HEK293 (cell line): ENCODE measurements at regions not wholly inside any gene's neighbourhood (a gene's known extent, or its start where the extent isn't known, plus 50 kb on each side); places are given as distances from the start of the nearest gene placed in this dataset.

Experiments used
- CTCF ChIA-PET: fragments of 350-600 bp; formaldehyde crosslinking; extraction: SDS; loops from one replicate; lab custom pipeline; 2021; ENCODE audit warnings: antibody characterized with exemption; lab: Yijun Ruan, JAX
- POLR2A ChIA-PET: fragments of 300-600 bp; formaldehyde crosslinking; extraction: SDS; loops from one replicate; lab custom pipeline; 2020; ENCODE audit warnings: antibody characterized with exemption, inconsistent platforms; lab: Yijun Ruan, JAX
- H3K27ac ChIP-seq: fragments of 200-500 bp; sonication (Bioruptor generic); 2 replicates; pipeline ENCODE4 v1.5.1; 2014; ENCODE audit warnings: low read depth, low read length, control low read depth, inconsistent platforms; ENCODE audit errors: extremely low read depth
- H3K36me3 ChIP-seq, 2 experiments: fragments of 200-500 bp in 1 of 2; sonication (Bioruptor generic) in 1 of 2; 1 replicate in 1 of 2; 2 replicates in 1 of 2; pipeline ENCODE4 v1.5.1; 2014 to 2017; ENCODE audit warnings: inconsistent platforms in 2 of 2, low read length in 2 of 2; ENCODE audit not compliant: control insufficient read depth in 2 of 2, insufficient read depth in 1 of 2
- H3K4me1 ChIP-seq: fragments of 200-500 bp; sonication (Bioruptor generic); 2 replicates; pipeline ENCODE4 v1.5.1; 2014; ENCODE audit warnings: mild to moderate bottlenecking, low read length, inconsistent platforms; ENCODE audit not compliant: control insufficient read depth, insufficient read depth
- H3K4me3 ChIP-seq: 2 replicates; pipeline ENCODE4 v1.5.1; 2011; ENCODE audit warnings: low read depth, mild to moderate bottlenecking, control low read depth, low read length, moderate library complexity
- H3K9me3 ChIP-seq: fragments of 200-500 bp; sonication (Bioruptor generic); 2 replicates; pipeline ENCODE4 v1.5.1; 2014; ENCODE audit warnings: low read depth, low read length, inconsistent platforms; ENCODE audit not compliant: control insufficient read depth, insufficient read depth
- GLI4 ChIP-seq: fragments of 450-650 bp; formaldehyde crosslinking; IDR thresholded peaks from 2 replicates; pipeline ENCODE4 v1.5.1; 2016; ENCODE audit warnings: missing biosample characterization, missing genetic modification characterization
- GLIS2 ChIP-seq: fragments of 450-650 bp; formaldehyde crosslinking; IDR thresholded peaks from 2 replicates; pipeline ENCODE4 v1.5.1; 2016; ENCODE audit warnings: missing biosample characterization, missing genetic modification characterization
- HIC1 ChIP-seq: fragments of 450-650 bp; formaldehyde crosslinking; IDR thresholded peaks from 2 replicates; pipeline ENCODE4 v1.5.1; 2016; ENCODE audit warnings: missing biosample characterization, missing genetic modification characterization
- HOXA7 ChIP-seq: sonication (generic); formaldehyde crosslinking; IDR thresholded peaks from 2 replicates; pipeline ENCODE4 v1.8.1; 2022; ENCODE audit warnings: missing genetic modification reagents, borderline replicate concordance
- PRDM1 ChIP-seq: fragments of 450-650 bp; formaldehyde crosslinking; IDR thresholded peaks from 2 replicates; pipeline ENCODE4; 2016; ENCODE audit warnings: missing biosample characterization, missing genetic modification characterization
- YY1 ChIP-seq: fragments of 450-650 bp; formaldehyde crosslinking; IDR thresholded peaks from 2 replicates; pipeline ENCODE4 v1.5.1; 2018; ENCODE audit warnings: missing biosample characterization, missing genetic modification characterization
- ZIC2 ChIP-seq: fragments of 450-650 bp; formaldehyde crosslinking; IDR thresholded peaks from 2 replicates; pipeline ENCODE4 v1.5.1; 2016; ENCODE audit warnings: missing biosample characterization, missing genetic modification characterization
- ZNF132 ChIP-seq: fragments of 450-650 bp; formaldehyde crosslinking; IDR thresholded peaks from 2 replicates; pipeline ENCODE4 v1.5.1; 2017; ENCODE audit warnings: missing biosample characterization, missing genetic modification characterization, borderline replicate concordance
- ZNF239 ChIP-seq: fragments of 450-650 bp; formaldehyde crosslinking; IDR thresholded peaks from 2 replicates; pipeline ENCODE4 v1.5.1; 2016; ENCODE audit warnings: missing biosample characterization, missing genetic modification characterization
- ZNF404 ChIP-seq: fragments of 450-650 bp; formaldehyde crosslinking; IDR thresholded peaks from 2 replicates; pipeline ENCODE4 v1.5.1; 2017; ENCODE audit warnings: missing biosample characterization, missing genetic modification characterization
- ZNF473 ChIP-seq: fragments of 450-650 bp; formaldehyde crosslinking; IDR thresholded peaks from 2 replicates; pipeline ENCODE4 v1.5.1; 2017; ENCODE audit warnings: missing biosample characterization, missing genetic modification characterization
- ZNF561 ChIP-seq: fragments of 450-650 bp; IDR thresholded peaks from 2 replicates; pipeline ENCODE4 v1.5.1; 2018; ENCODE audit warnings: missing biosample characterization, missing genetic modification characterization, borderline replicate concordance
- ZNF776 ChIP-seq: fragments of 450-650 bp; formaldehyde crosslinking; IDR thresholded peaks from 2 replicates; pipeline ENCODE4 v1.5.0; 2017; ENCODE audit warnings: missing biosample characterization, missing genetic modification characterization, borderline replicate concordance
- ZNF791 ChIP-seq: fragments of 450-650 bp; formaldehyde crosslinking; IDR thresholded peaks from 2 replicates; pipeline ENCODE4 v1.5.1; 2016; ENCODE audit warnings: missing biosample characterization, missing genetic modification characterization
- TF ChIP-seq, protein P1 (sequence below): fragments of 450-650 bp; formaldehyde crosslinking; IDR thresholded peaks from 2 replicates; pipeline ENCODE4 v1.5.1; 2016; ENCODE audit warnings: missing biosample characterization, missing genetic modification characterization, borderline replicate concordance
- TF ChIP-seq, protein P2 (sequence below): fragments of 450-650 bp; formaldehyde crosslinking; IDR thresholded peaks from 2 replicates; pipeline ENCODE4 v1.5.1; 2016; ENCODE audit warnings: missing biosample characterization, missing genetic modification characterization
- TF ChIP-seq, protein P3 (sequence below): fragments of 450-650 bp; formaldehyde crosslinking; conservative IDR thresholded peaks from 2 replicates; pipeline ENCODE4 v1.5.1; 2016; ENCODE audit warnings: low read depth, missing biosample characterization, missing genetic modification characterization

GRCh38 chr3:135368781-135369180, 573.7 kb downstream of the EPHB1 start:
- POLR2A ChIA-PET: no interaction called here
- Histone ChIP-seq H3K36me3 (no peaks in the 10 kb centered on the region), H3K9me3 (no peaks in the 10 kb centered on the region), H3K4me1 (no peaks in the 10 kb centered on the region), H3K27ac (no peak overlapping the region), H3K4me3 (no peak overlapping the region)
- TF ChIP-seq GLI4 (tag by site-specific recombination) (no peak), HIC1 (tag by site-specific recombination) (no peak), GLIS2 (no peak), ZNF132 (no peak), ZNF404 (tag by site-specific recombination) (no peak), HOXA7 (CRISPR knock-in tag) (no peak), ZNF791 (tag by site-specific recombination) (no peak), ZNF561 (tag by site-specific recombination) (no peak), YY1 (tag by site-specific recombination) (no peak), ZIC2 (tag by site-specific recombination) (no peak), ZNF239 (tag by site-specific recombination) (no peak), PRDM1 (no peak), ZNF473 (tag by site-specific recombination) (no peak), ZNF776 (tag by site-specific recombination) (no peak)
- TF ChIP-seq, protein P1, sequence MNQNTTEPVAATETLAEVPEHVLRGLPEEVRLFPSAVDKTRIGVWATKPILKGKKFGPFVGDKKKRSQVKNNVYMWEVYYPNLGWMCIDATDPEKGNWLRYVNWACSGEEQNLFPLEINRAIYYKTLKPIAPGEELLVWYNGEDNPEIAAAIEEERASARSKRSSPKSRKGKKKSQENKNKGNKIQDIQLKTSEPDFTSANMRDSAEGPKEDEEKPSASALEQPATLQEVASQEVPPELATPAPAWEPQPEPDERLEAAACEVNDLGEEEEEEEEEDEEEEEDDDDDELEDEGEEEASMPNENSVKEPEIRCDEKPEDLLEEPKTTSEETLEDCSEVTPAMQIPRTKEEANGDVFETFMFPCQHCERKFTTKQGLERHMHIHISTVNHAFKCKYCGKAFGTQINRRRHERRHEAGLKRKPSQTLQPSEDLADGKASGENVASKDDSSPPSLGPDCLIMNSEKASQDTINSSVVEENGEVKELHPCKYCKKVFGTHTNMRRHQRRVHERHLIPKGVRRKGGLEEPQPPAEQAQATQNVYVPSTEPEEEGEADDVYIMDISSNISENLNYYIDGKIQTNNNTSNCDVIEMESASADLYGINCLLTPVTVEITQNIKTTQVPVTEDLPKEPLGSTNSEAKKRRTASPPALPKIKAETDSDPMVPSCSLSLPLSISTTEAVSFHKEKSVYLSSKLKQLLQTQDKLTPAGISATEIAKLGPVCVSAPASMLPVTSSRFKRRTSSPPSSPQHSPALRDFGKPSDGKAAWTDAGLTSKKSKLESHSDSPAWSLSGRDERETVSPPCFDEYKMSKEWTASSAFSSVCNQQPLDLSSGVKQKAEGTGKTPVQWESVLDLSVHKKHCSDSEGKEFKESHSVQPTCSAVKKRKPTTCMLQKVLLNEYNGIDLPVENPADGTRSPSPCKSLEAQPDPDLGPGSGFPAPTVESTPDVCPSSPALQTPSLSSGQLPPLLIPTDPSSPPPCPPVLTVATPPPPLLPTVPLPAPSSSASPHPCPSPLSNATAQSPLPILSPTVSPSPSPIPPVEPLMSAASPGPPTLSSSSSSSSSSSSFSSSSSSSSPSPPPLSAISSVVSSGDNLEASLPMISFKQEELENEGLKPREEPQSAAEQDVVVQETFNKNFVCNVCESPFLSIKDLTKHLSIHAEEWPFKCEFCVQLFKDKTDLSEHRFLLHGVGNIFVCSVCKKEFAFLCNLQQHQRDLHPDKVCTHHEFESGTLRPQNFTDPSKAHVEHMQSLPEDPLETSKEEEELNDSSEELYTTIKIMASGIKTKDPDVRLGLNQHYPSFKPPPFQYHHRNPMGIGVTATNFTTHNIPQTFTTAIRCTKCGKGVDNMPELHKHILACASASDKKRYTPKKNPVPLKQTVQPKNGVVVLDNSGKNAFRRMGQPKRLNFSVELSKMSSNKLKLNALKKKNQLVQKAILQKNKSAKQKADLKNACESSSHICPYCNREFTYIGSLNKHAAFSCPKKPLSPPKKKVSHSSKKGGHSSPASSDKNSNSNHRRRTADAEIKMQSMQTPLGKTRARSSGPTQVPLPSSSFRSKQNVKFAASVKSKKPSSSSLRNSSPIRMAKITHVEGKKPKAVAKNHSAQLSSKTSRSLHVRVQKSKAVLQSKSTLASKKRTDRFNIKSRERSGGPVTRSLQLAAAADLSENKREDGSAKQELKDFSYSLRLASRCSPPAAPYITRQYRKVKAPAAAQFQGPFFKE (tag by site-specific recombination): no peak
- TF ChIP-seq, protein P2, sequence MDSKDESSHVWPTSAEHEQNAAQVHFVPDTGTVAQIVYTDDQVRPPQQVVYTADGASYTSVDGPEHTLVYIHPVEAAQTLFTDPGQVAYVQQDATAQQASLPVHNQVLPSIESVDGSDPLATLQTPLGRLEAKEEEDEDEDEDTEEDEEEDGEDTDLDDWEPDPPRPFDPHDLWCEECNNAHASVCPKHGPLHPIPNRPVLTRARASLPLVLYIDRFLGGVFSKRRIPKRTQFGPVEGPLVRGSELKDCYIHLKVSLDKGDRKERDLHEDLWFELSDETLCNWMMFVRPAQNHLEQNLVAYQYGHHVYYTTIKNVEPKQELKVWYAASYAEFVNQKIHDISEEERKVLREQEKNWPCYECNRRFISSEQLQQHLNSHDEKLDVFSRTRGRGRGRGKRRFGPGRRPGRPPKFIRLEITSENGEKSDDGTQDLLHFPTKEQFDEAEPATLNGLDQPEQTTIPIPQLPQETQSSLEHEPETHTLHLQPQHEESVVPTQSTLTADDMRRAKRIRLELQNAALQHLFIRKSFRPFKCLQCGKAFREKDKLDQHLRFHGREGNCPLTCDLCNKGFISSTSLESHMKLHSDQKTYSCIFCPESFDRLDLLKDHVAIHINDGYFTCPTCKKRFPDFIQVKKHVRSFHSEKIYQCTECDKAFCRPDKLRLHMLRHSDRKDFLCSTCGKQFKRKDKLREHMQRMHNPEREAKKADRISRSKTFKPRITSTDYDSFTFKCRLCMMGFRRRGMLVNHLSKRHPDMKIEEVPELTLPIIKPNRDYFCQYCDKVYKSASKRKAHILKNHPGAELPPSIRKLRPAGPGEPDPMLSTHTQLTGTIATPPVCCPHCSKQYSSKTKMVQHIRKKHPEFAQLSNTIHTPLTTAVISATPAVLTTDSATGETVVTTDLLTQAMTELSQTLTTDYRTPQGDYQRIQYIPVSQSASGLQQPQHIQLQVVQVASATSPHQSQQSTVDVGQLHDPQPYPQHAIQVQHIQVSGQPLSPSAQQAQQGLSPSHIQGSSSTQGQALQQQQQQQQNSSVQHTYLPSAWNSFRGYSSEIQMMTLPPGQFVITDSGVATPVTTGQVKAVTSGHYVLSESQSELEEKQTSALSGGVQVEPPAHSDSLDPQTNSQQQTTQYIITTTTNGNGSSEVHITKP (tag by site-specific recombination): no peak
- TF ChIP-seq, protein P3, sequence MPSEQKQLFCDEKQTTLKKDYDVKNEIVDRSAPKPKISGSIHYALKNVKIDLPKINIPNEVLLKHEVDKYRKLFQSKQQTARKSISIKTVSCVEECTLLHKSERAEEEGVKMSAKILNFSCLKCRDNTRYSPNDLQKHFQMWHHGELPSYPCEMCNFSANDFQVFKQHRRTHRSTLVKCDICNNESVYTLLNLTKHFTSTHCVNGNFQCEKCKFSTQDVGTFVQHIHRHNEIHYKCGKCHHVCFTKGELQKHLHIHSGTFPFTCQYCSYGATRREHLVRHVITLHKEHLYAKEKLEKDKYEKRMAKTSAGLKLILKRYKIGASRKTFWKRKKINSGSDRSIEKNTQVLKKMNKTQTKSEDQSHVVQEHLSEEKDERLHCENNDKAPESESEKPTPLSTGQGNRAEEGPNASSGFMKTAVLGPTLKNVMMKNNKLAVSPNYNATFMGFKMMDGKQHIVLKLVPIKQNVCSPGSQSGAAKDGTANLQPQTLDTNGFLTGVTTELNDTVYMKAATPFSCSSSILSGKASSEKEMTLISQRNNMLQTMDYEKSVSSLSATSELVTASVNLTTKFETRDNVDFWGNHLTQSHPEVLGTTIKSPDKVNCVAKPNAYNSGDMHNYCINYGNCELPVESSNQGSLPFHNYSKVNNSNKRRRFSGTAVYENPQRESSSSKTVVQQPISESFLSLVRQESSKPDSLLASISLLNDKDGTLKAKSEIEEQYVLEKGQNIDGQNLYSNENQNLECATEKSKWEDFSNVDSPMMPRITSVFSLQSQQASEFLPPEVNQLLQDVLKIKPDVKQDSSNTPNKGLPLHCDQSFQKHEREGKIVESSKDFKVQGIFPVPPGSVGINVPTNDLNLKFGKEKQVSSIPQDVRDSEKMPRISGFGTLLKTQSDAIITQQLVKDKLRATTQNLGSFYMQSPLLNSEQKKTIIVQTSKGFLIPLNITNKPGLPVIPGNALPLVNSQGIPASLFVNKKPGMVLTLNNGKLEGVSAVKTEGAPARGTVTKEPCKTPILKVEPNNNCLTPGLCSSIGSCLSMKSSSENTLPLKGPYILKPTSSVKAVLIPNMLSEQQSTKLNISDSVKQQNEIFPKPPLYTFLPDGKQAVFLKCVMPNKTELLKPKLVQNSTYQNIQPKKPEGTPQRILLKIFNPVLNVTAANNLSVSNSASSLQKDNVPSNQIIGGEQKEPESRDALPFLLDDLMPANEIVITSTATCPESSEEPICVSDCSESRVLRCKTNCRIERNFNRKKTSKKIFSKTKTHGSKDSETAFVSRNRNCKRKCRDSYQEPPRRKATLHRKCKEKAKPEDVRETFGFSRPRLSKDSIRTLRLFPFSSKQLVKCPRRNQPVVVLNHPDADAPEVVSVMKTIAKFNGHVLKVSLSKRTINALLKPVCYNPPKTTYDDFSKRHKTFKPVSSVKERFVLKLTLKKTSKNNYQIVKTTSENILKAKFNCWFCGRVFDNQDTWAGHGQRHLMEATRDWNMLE (tag by site-specific recombination): no peak
- CTCF ChIA-PET: no interaction called here
